Activated CD8-positive, alpha-beta memory T cell treated with anti-CD3 and anti-CD28 coated beads, Interleukin-2, amount 50 U/mL, for 48 hours (primary cell): ENCODE measurements at regions not wholly inside any gene's neighbourhood (a gene's known extent, or its start where the extent isn't known, plus 50 kb on each side); places are given as distances from the start of the nearest gene placed in this dataset.
"Not testable (repeated sequence)": the region's sequence is repeated elsewhere in the genome, so short reads cannot be mapped to it uniquely, and the experiment has no call there.

Experiments
- DNase-seq: peaks from one replicate; pipeline ENCODE4 v3.0.0-alpha.2; 2020

DNA sequence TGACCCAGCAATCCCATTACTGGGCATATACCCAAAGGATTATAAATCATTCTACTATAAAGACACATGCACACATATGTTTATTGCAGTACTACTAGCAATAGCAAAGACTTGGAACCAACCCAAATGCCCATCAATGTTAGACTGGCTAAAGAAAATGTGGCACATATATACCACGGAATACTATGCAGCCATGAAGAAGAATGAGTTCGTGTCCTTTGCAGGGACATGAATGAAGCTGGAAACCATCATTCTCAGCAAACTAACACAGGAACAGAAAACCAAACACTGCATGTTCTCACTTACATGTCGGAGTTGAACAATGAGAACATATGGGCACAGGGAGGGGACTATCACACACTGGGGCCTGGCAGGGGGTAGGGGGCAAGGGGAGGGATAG, 183.0 kb downstream of the HACE1 start:
- not testable (repeated sequence) for DNase-seq

DNA sequence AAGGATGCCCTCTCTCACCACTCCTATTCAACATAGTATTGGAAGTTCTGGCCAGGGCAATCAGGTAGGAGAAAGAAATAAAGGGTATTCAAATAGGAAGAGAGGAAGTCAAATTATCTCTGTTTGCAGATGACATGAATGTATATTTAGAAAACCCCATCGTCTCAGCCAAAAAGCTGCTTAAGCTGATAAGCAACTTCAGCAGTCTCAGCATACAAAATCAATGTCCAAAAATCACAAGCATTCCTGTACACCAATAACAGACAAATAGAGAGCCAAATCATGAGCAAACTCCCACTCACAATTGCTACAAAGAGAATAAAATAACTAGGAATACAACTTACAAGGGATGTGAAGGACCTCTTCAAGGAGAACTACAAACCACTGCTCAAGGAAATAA, 184.6 kb downstream of the HACE1 start:
- DNase-seq: not testable (repeated sequence)

DNA sequence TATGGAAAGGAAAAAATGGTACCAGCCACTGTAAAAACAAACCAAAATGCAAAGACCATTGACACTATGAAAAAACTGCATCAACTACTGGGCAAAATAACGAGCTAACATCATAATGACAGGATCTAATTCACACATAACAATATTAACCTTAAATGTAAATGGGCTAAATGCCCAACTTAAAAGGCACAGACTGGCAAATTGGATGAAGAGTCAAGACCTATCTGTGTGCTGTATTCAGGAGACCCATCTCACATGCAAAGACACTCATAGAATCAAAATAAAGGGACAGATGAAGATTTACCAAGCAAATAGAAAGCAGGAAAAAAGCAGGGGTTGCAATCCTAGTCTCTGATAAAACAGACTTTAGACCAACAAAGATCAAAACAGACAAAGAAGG, 186.6 kb downstream of the HACE1 start:
- not testable (repeated sequence) for DNase-seq

DNA sequence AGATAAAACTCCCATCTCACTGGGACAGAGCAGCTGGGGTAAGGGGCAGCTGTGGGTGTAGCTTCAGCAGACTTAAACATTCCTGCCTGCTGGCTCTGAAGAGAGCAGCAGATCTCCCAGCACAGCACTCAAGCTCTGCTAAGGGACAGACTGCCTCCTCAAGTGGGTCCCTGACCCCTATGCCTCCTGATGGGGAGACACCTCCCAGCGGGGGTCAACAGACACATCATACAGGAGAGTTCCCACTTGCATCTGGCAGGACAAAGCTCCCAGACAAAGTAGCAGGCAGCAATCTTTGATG, 188.2 kb downstream of the HACE1 start:
- DNase-seq: not testable (repeated sequence)

DNA sequence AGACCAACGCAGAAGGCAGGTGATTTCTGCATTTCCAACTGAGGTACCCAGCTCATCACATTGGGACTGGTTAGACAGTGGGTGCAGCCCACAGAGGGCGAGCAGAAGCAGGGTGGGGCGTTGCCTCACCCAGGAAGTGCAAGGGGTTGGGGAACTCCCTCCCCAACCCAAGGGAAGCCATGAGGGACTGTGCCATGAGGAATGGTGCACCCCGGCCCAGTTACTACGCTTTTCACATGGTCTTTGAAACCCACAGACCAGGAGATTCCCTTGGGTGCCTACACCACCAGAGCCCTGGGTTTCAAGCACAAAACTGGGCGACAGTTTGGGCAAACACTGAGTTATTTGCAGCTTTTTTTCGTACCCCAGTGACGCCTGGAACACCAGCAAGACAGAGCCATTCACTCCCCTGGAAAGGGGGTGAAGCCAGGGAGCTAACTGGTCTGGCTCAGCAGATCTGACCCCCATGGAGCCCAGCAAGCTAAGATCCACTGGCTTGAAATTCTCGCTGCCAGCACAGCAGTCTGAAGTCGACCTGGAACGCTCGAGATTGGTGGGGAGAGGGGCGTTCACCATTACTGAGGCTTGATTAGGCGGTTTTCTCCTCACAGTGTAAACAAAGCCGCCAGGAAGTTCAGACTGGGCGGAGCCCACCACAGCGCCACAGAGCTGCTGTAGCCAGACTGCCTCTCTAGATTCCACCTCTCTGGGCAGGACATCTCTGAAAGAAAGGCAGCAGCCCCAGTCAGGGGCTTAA, 188.7 kb downstream of the HACE1 start:
- not testable (repeated sequence) for DNase-seq

DNA sequence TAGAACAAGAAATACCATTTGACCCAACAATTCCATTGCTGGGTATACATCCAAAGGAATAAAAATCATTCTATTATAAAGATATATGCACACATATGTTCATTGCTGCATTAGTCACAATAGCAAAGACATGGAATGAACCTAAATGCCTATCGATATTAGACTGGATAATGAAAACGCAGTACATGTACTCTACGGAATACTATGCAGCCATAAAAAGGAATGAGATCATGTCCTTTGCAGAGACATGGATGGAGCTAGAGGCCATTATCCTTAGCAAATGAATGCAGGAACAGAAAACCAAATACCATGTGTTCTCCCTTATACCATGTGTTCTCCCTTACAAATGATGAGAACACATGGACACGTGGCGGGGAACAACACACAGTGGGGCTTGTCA, 190.2 kb downstream of the HACE1 start:
- no peak for DNase-seq

DNA sequence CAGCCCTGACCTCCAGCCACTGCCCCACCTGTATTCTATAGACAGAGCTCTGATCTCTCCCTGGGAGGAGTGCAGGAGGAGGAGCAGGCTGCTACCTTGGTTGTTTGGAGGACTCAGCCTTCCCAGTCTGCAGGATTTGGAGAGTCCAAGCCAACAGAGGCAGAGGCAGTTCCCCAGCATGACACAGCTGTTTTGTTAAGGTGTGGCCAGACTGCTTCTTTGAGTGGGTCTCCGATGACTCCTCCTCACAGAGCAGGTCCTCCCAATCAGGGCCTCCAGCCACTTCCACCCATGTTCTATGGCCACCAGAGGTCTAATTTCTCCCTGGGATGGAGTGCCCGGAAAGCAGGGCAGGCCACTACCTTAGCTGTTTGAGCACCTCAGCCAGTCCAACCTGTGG, 203.5 kb downstream of the HACE1 start:
- no peak for DNase-seq

DNA sequence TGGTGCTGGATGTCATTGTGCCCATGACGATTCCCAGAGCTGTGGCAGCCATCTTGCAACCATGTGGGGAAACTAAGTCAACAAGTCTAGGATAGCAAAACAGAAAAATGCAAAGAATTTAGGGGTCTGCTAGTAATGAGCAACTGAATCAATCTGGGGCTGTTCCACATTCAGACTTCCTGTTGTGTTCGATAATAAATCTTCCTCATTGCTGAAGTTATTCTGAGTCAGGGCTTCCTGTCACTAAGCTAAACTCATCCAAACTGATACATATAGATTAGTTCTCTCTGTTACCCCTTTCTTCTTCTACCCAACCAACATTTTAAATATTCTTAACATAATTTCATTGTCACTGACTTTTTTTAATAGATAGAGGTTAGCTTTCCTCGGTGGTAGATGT, 205.9 kb downstream of the HACE1 start:
- DNase-seq: no peak

DNA sequence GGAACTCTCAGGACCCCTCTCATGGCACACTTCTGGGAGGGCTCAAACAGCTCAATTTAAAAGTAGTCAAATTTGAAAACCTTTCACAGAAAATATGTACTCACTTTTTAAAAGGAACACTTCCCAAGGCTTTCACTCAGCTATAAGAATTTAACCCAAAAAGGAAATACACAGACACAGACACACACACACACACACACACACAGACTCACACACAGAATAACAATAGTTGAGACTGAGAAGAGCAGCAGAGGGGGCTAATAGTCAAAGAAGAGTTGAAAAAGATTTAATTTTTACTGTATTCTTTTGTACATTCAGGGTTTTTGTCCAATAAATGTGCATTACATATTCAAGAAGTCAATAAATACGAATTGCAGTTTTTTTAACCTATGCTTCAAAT, 211.4 kb downstream of the HACE1 start:
- no peak for DNase-seq

DNA sequence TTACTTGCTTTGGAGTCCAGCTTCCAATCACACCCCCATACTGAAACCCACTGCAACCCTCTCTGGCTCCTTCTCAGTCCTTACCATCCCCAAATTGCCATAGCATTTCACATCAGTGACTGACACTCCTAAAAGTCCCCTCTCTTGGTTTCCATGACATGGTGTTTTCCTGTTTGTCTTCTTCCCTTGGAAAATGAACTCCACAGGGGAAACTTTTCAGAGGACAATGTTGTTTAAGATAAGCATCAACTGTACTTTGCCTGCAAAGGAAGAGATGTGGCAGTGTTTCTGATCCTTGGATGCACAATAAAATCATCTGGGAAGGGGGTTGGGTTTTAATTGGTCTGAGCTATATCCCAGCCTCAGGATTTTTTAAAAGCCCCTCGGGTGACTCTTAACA, 214.9 kb downstream of the HACE1 start:
- DNase-seq: no peak

DNA sequence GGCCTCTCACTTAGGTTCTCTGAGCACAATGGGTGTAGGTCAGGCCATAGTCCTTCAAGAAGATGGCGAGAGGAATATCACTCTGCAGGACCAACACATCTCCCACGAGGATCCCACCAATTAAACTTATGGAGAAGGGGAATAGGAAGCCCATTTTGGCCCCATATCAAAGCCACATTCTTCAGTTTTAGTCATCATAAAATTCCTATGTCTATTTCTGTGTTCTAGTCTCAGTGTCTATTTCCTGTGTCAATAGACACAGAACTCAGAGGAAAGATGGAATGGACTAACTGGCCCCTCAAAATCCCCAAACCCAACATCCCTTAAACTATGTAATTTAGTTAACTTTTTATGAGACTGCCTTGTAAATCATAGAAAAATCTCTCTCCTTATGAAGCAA, 216.8 kb downstream of the HACE1 start:
- no peak for DNase-seq

DNA sequence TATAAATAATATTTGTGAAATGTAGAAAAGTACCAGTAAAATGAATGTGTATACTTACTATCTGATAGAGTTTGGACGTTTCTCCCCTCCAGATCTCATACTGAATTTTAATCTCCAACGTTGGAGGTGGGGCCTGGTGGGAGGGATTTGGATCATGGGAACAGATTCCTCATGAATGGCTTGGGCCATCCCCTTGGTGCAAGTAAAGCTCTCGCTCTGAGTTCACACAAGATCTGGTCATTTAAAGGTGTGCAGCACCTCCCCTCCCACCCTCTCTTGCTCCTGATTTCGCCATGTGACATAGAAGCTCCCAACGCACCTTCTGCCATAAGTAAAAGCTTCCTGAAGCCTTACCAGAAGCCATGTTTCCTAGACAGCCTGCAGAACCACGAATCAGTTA, 219.0 kb downstream of the HACE1 start:
- no peak for DNase-seq

DNA sequence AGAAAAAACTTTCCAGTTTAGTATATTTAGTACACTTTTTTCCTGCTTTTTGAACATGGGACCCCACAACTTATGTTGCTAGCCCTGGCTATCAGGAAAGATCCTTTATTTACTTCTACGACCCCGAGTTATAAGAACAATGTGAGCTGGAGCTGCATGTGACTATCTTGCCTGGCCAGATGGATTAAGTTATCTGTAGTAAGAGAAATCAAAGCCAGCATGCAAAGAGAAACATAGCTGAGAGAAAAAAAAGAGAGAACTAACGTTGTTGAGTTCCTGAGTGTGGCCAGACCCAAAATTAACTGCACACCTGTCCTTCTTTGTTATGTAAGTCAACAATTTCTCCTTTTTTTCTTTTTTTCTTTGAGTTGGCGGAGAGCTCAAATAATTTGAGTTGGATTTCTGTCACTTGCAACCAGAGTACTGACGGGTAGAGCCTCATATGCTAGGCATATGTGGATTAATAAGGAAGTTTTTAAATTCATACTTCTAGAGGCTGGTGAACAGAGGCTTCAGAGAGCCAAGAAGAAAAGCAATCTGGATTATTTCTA, 219.5 kb downstream of the HACE1 start:
- DNase-seq: no peak

DNA sequence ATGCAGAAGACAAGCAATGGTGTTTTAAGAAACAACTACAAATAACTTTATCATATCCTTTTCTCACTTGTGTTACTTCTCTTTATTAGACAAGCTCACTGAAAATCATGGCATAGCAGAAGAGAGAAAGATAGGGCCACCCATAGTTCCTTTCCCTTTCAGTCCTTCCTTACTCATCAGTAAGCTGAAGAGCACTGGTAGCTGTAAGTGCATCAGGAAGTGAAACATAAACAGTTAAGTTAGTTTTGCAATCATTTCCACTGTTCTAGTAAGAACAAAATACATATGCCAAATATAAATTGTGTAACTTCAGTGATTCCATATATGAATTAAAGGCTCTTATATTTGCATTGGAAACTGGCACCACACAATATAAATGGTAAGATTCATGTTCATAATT, 220.1 kb downstream of the HACE1 start:
- no peak for DNase-seq

DNA sequence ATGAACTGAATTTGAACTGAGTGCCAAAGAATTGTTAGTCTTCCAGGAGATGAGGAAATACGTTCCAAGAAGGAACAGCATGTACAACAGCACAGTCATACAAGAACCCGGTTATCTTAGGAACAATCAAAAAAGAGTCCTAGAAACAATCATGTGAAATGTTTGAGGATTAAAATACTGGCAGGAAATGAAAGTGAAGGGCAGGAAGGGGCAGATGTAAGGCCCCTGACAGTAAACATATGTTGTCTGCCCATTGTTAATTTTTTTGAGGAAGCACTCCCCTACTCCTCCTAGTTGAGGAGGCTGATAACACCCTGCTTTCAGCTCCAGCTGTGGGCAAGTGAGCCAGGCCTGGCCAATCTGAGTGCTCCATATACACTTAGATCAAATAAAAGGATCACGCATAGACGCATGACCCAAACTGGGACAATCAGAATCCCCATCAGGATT, 220.9 kb downstream of the HACE1 start:
- no peak for DNase-seq

DNA sequence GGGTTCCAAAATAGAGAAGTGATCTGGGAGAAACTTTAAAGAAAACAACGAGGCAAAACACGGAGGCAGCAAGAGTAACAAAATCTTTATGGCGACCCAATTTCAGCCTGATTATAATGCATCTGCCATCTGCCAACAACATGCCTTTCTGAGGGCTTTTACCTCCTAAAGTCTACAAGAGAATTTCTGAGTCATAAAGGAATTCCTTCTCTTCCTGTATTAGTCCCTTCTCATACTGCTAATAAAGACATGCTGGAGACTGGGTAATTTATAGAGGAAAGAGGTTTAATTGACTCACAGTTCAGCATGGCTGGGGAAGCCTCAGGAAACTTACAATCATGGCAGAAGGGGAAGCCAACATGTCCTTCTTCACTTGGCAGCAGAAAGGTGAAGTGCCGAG, 226.6 kb downstream of the HACE1 start:
- no peak for DNase-seq

DNA sequence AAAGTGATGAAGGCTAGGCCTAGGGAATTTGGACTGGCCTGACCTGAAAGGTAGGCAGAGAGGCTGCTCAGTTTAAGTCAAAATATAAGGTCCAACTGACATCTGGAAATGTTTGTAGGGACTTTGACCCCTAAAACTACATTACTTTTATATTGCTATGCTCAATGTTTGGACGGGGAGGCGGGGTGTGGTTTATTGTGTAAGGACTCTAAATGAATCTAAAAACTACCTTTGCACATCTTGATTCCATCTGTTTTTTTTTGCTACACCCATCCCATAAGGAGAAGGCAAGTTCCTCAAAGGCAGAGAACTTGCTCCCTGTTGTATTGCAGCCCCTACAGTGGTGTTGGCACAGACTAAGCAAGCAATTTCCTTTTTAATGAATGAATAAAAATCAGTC, 227.1 kb downstream of the HACE1 start:
- no peak for DNase-seq

DNA sequence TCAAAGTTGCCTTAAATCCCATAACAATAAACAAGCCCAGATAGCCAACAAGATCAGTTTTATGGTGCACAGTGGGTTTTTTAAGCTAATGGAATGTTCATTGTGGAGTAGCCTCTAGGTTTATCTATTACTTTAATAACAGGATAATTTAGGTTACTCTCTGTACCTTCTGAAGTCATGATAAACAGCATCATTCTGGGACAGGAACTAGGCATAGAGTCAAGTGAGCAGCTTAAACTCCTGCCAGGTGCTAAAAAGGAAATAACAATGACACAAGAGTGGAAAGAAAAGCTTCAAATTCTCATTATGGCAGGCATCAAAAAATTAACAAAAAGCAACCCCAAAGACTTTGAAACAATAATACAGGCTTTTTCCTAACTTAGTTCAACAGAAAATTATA, 228.8 kb downstream of the HACE1 start:
- DNase-seq: no peak

DNA sequence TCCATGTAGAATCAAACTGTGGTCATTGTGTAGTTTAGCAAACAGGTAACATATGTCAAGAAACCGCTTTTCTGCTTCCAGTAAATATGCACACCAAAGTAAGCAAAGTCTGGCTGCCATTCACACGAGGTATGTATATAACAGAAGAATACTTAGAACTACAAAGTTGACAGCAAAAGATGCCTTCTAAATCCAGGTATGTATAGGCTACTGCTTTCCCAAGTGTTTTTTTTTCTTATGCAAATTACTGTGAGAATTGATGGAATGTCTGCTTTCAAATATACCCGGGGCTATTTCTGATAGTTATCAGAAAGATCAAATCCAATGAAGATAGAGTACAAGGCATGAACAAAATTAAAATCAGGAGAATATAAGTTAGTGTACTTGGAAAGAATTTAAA, 229.2 kb downstream of the HACE1 start:
- DNase-seq: no peak

DNA sequence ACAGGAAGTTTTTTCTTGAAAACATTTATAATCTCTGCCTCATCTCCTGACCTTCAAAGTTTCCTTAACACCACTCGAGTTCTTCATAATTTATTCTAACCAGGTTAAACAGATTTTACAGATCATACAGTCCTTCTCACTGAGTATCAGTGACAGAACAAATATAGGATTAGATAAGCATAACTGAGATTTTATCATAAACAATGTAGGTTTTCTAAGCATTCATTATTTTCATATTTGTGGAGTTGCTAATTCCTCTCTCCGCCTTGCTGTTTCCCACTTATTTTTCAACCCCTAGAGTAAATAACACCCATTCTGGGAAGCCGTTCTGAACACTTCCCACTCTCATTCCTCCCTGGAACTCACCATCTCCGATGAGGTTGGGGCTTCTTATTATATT, 229.9 kb downstream of the HACE1 start:
- DNase-seq: no peak

DNA sequence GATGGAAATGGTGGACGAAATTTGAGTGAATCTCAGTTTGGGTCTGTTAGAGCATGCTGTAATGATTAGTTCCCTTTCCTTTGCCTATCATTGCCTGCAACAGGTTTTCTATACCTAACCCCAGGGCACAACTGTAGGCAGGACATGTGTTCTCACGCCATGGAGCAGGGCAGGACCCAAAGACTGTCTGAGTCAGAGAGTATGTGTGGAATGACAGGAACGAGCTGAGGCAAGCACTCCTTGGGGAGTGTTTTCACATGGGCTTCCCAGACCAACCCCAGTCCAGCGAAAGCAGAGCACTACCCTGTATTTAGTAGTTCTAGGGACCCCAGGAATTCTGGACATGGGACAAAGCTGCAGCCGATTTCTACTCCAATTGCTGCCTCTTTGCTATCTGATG, 234.2 kb downstream of the HACE1 start:
- DNase-seq: no peak

DNA sequence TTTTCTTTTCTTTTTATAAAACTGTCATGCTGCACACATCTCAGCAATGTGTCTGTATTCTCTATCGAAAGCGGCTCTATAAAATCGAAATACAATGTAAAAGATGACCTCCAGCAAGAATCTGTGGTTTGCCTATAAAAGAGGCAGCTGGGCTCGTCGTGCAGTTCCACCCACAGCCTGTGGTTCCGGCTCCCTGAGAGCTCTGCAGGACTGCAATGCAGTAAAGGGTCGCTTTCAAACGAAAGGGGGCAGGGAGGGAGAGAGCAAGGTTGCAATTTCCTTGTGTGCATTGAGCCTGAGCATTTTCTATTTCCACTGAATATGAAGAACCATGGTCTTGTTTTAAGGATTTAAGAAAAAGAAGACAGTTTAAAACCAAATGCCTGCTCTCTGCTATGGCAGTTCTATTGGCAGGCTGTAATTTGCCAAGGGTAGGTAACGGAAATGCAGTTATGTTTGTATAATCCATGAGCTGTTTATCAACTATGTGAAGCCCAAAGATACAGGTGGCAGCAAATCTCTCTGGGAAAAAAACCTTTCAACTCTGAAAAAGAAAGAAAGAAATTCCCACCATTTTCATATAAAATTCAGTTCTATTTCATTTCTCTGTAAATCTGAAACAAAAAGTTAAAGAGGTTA, 236.5 kb downstream of the HACE1 start:
- no peak for DNase-seq

DNA sequence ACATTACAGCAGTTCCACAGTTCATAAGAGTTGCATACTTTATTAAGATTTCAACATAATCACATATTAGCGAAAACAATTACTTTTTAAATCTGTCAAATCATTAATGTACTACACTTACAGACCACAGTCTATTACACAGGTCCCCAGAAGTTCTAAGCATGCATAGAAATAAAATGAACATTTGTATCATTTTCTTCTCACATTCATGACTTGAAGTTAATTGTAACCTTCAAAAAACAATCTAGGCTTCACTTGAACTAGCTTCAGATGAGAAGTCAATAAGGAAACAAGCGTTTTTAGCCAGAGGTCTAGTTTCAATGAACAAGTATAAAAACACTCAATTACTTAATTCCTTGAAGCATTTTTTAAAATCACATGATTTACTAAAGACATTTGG, 238.3 kb downstream of the HACE1 start:
- DNase-seq: no peak

DNA sequence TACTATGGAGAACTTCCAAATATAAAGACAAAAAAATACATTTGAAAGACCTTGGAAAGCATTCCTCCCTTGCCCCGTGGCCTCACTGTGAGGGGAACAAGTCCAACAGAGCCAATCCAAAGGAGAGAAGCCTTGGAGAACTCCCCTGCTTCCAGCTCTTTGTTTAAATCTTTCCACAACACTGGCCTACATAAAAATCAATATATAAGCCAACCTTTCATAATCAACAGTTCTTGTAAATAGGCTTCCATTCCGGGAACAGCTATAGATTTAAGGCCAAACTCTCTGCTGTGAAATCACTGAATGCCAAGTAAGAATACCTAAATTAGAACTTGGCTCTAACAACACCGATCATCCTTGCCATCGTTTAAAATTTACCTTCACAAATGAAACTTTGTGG, 242.1 kb downstream of the HACE1 start:
- DNase-seq: no peak

DNA sequence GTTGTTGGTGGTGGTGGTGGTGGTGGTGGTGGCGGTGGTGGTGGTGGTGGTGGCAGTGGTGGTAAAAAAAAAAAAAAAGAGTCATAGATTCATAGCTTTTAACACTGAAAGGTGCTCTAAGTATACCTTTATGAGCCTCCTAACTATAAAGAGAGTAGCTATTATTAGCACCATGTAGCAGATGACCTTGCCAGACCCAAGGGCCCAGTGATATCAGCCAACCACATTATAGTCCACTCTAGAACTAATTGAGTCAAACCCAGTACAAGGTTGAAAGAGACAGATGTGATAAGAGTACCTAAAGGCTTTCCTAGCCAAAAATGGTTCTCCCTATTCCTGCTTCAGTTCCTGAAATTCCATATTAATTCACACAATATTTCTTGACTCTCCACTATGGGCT, 245.3 kb downstream of the HACE1 start:
- DNase-seq: no peak
